ENCODE measurements at regions not wholly inside any gene's neighbourhood (a gene's known extent, or its start where the extent isn't known, plus 50 kb on each side); places are given as distances from the start of the nearest gene placed in this dataset.

- Histone ChIP-seq H3K4me2 (ENCODE audit: low read length) (peak overlapping the region; percentile 38), H2BK5ac (ENCODE audit: low read depth, low read length, poor library complexity) (no peak overlapping the region), H3K27me3 (ENCODE audit: insufficient read depth, low read length) (no peaks in the 10 kb centered on the region), H4K91ac (ENCODE audit: low read depth, low read length) (no peak overlapping the region), H2AK5ac (ENCODE audit: low read length) (no peak overlapping the region), H3K4ac (ENCODE audit: low read depth, low read length) (no peak overlapping the region), H3K79me1 (ENCODE audit: low read length) (no peaks in the 10 kb centered on the region), H4K12ac (ENCODE audit: low read depth, low read length) (no peak overlapping the region), H4K8ac (ENCODE audit: low read depth, low read length) (no peak overlapping the region), H3K18ac (ENCODE audit: low read length) (no peak overlapping the region), H3K27ac (ENCODE audit: low read depth, low read length) (no peak overlapping the region), H3K23ac (ENCODE audit: low read length) (no peak overlapping the region), H3K36me3 (ENCODE audit: control insufficient read depth in 1 of 2, insufficient read depth in 2 of 2, low read length in 2 of 2) (no peaks in the 10 kb centered on the region), H2BK120ac (ENCODE audit: insufficient read depth, low read length, poor library complexity) (no peak overlapping the region), H2AFZ (ENCODE audit: insufficient read depth, low read length, poor library complexity) (no peak overlapping the region), H3K4me1 (ENCODE audit: control insufficient read depth in 1 of 2, insufficient read depth in 2 of 2, low read length in 2 of 2) (no peaks in the 10 kb centered on the region), H3K4me3 (ENCODE audit: low read depth, low read length) (no peak overlapping the region), H3K9ac (ENCODE audit: low read length) (no peak overlapping the region), H3K79me2 (ENCODE audit: control insufficient read depth, insufficient read depth, low read length, poor library complexity) (no peaks in the 10 kb centered on the region), H3K9me3 (ENCODE audit: insufficient read depth, low read depth, low read length) (peaks cover 3% of the 10 kb centered on the region), H3K14ac (ENCODE audit: low read length) (no peak overlapping the region), H2BK12ac (ENCODE audit: low read length) (no peak overlapping the region)
- DNase-seq, result no peak
- no CpG with 5 or more reads among the region's 56 CpGs for WGBS (ENCODE audit: extremely low coverage, insufficient coverage, insufficient read length)
Measured at GRCh38 chr1:143643148-143643885, 328.5 kb downstream of the FAM72C start.

GRCh38 chr1:143625886-143626285 is 345.9 kb downstream of the FAM72C start:
- Histone ChIP-seq H4K91ac (ENCODE audit: low read depth, low read length) (no peak overlapping the region), H3K4ac (ENCODE audit: low read depth, low read length) (no peak overlapping the region), H3K9ac (ENCODE audit: low read length) (no peak overlapping the region), H3K4me3 (ENCODE audit: low read depth, low read length) (no peak overlapping the region), H2AFZ (ENCODE audit: insufficient read depth, low read length, poor library complexity) (no peak overlapping the region), H3K18ac (ENCODE audit: low read length) (no peak overlapping the region), H3K27me3 (ENCODE audit: insufficient read depth, low read length) (no peaks in the 10 kb centered on the region), H2AK5ac (ENCODE audit: low read length) (no peak overlapping the region), H3K4me1 (ENCODE audit: control insufficient read depth in 1 of 2, insufficient read depth in 2 of 2, low read length in 2 of 2) (no peaks in the 10 kb centered on the region), H3K27ac (ENCODE audit: low read depth, low read length) (no peak overlapping the region), H3K4me2 (ENCODE audit: low read length) (no peak overlapping the region), H3K9me3 (ENCODE audit: insufficient read depth, low read depth, low read length) (no peaks in the 10 kb centered on the region), H3K23ac (ENCODE audit: low read length) (no peak overlapping the region), H3K36me3 (ENCODE audit: control insufficient read depth in 1 of 2, insufficient read depth in 2 of 2, low read length in 2 of 2) (no peaks in the 10 kb centered on the region), H3K14ac (ENCODE audit: low read length) (no peak overlapping the region), H3K79me1 (ENCODE audit: low read length) (no peaks in the 10 kb centered on the region), H2BK12ac (ENCODE audit: low read length) (no peak overlapping the region), H2BK5ac (ENCODE audit: low read depth, low read length, poor library complexity) (no peak overlapping the region), H4K8ac (ENCODE audit: low read depth, low read length) (no peak overlapping the region), H2BK120ac (ENCODE audit: insufficient read depth, low read length, poor library complexity) (no peak overlapping the region), H4K12ac (ENCODE audit: low read depth, low read length) (no peak overlapping the region), H3K79me2 (ENCODE audit: control insufficient read depth, insufficient read depth, low read length, poor library complexity) (no peaks in the 10 kb centered on the region)
- DNase-seq, result no peak
- WGBS (ENCODE audit: extremely low coverage, insufficient coverage, insufficient read length), result no CpG with 5 or more reads among the region's 2 CpGs

- Histone ChIP-seq H3K23ac (ENCODE audit: low read length) (no peak overlapping the region), H2BK120ac (ENCODE audit: insufficient read depth, low read length, poor library complexity) (no peak overlapping the region), H3K9me3 (ENCODE audit: insufficient read depth, low read depth, low read length) (no peaks in the 10 kb centered on the region), H3K14ac (ENCODE audit: low read length) (no peak overlapping the region), H3K27me3 (ENCODE audit: insufficient read depth, low read length) (no peaks in the 10 kb centered on the region), H3K4me1 (ENCODE audit: control insufficient read depth in 1 of 2, insufficient read depth in 2 of 2, low read length in 2 of 2) (no peaks in the 10 kb centered on the region), H4K12ac (ENCODE audit: low read depth, low read length) (no peak overlapping the region), H2AFZ (ENCODE audit: insufficient read depth, low read length, poor library complexity) (no peak overlapping the region), H3K9ac (ENCODE audit: low read length) (no peak overlapping the region), H3K4ac (ENCODE audit: low read depth, low read length) (no peak overlapping the region), H3K4me2 (ENCODE audit: low read length) (no peak overlapping the region), H3K79me2 (ENCODE audit: control insufficient read depth, insufficient read depth, low read length, poor library complexity) (no peaks in the 10 kb centered on the region), H2BK5ac (ENCODE audit: low read depth, low read length, poor library complexity) (no peak overlapping the region), H4K91ac (ENCODE audit: low read depth, low read length) (no peak overlapping the region), H3K36me3 (ENCODE audit: control insufficient read depth in 1 of 2, insufficient read depth in 2 of 2, low read length in 2 of 2) (no peaks in the 10 kb centered on the region), H3K79me1 (ENCODE audit: low read length) (no peaks in the 10 kb centered on the region), H2BK12ac (ENCODE audit: low read length) (no peak overlapping the region), H2AK5ac (ENCODE audit: low read length) (no peak overlapping the region), H3K27ac (ENCODE audit: low read depth, low read length) (no peak overlapping the region), H3K18ac (ENCODE audit: low read length) (no peak overlapping the region), H4K8ac (ENCODE audit: low read depth, low read length) (no peak overlapping the region), H3K4me3 (ENCODE audit: low read depth, low read length) (no peak overlapping the region)
- no peak for DNase-seq
- no CpG with 5 or more reads among the region's 12 CpGs for WGBS (ENCODE audit: extremely low coverage, insufficient coverage, insufficient read length)
Measured at GRCh38 chr1:143619851-143620250, 351.9 kb downstream of the FAM72C start.

- H2BK5ac ChIP-seq (ENCODE audit: low read depth, low read length, poor library complexity), result no peak overlapping the region
- no peak overlapping the region for H3K9ac ChIP-seq (ENCODE audit: low read length)
- H3K79me2 ChIP-seq (ENCODE audit: control insufficient read depth, insufficient read depth, low read length, poor library complexity), result no peaks in the 10 kb centered on the region
- no peak overlapping the region for H3K4ac ChIP-seq (ENCODE audit: low read depth, low read length)
- no peak overlapping the region for H2AK5ac ChIP-seq (ENCODE audit: low read length)
- H4K12ac ChIP-seq (ENCODE audit: low read depth, low read length), result no peak overlapping the region
- H3K36me3 ChIP-seq (ENCODE audit: control insufficient read depth in 1 of 2, insufficient read depth in 2 of 2, low read length in 2 of 2), result no peaks in the 10 kb centered on the region
- H3K18ac ChIP-seq (ENCODE audit: low read length), result no peak overlapping the region
- no peak overlapping the region for H4K8ac ChIP-seq (ENCODE audit: low read depth, low read length)
- H2AFZ ChIP-seq (ENCODE audit: insufficient read depth, low read length, poor library complexity), result no peak overlapping the region
- WGBS (ENCODE audit: extremely low coverage, insufficient coverage, insufficient read length), result no CpG with 5 or more reads among the region's 2 CpGs
- H3K4me2 ChIP-seq (ENCODE audit: low read length), result no peak overlapping the region
- no peaks in the 10 kb centered on the region for H3K27me3 ChIP-seq (ENCODE audit: insufficient read depth, low read length)
- H4K91ac ChIP-seq (ENCODE audit: low read depth, low read length), result no peak overlapping the region
- no peak overlapping the region for H3K14ac ChIP-seq (ENCODE audit: low read length)
- H3K79me1 ChIP-seq (ENCODE audit: low read length), result no peaks in the 10 kb centered on the region
- H2BK120ac ChIP-seq (ENCODE audit: insufficient read depth, low read length, poor library complexity), result no peak overlapping the region
- no peak overlapping the region for H3K27ac ChIP-seq (ENCODE audit: low read depth, low read length)
- no peak overlapping the region for H3K23ac ChIP-seq (ENCODE audit: low read length)
- no peaks in the 10 kb centered on the region for H3K4me1 ChIP-seq (ENCODE audit: control insufficient read depth in 1 of 2, insufficient read depth in 2 of 2, low read length in 2 of 2)
- no peak for DNase-seq
- no peaks in the 10 kb centered on the region for H3K9me3 ChIP-seq (ENCODE audit: insufficient read depth, low read depth, low read length)
- H3K4me3 ChIP-seq (ENCODE audit: low read depth, low read length), result no peak overlapping the region
- H2BK12ac ChIP-seq (ENCODE audit: low read length), result no peak overlapping the region
Measured at GRCh38 chr1:143611159-143611558, 360.6 kb downstream of the FAM72C start.

Measured in trophoblast cell (in vitro differentiated cells and primary cell).